HepG2 (cell line): ENCODE measurements at regions not wholly inside any gene's neighbourhood (a gene's known extent, or its start where the extent isn't known, plus 50 kb on each side); places are given as distances from the start of the nearest gene placed in this dataset.

Source experiments
- ATAC-seq: fragments of 200-7000 bp; cut with Tn5 transposase; 3 replicates; pipeline ENCODE4 v1.9.1; 2020; ENCODE audit warnings: mild to moderate bottlenecking, moderate library complexity
- BruUV-seq: library from RNA; stranded (reverse); fragments of 400-500 nt; replicated peaks from 2 replicates; lab custom pipeline; 2021; lab: Mats Ljungman, UMichigan
- CTCF ChIA-PET: fragments of 300-600 bp; formaldehyde crosslinking; extraction: SDS; loops from one replicate; lab custom pipeline; 2021; ENCODE audit warnings: low total read pairs, inconsistent platforms, low intra/inter-chr PET ratio; lab: Yijun Ruan, JAX
- POLR2A ChIA-PET: fragments of 350-600 bp; sonication (Branson Sonifier 250); formaldehyde crosslinking; loops from one replicate; lab custom pipeline; 2020; ENCODE audit warnings: antibody characterized with exemption, inconsistent platforms; lab: Yijun Ruan, JAX
- DNase-seq: peaks from one replicate; pipeline ENCODE4 v3.0.0-alpha.2; 2015; ENCODE audit warnings: low spot score
- FAIRE-seq: peaks from 3 replicates; lab custom pipeline; 2011; peaks lifted over from hg19 to GRCh38; lab: Jason Lieb, UNC
- H2AFZ ChIP-seq: one replicate; pipeline ENCODE4 v1.6.1; 2011; ENCODE audit warnings: low read length, inconsistent platforms
- H3K27ac ChIP-seq: fragments of 300-600 bp; 3 replicates; pipeline ENCODE4 v1.8.0; 2011; ENCODE audit warnings: mixed run types, mild to moderate bottlenecking, mixed read lengths, low read length, inconsistent platforms; ENCODE audit not compliant: insufficient read depth; ENCODE audit errors: extremely low read length
- H3K27me3 ChIP-seq, 2 experiments: fragments of 200-600 bp in 1 of 2; 2 replicates in 1 of 2; 3 replicates in 1 of 2; pipeline versions ENCODE4 v1.6.0 to v1.8.0; 2011; ENCODE audit warnings: low read length in 2 of 2, mild to moderate bottlenecking in 2 of 2, moderate library complexity in 2 of 2, inconsistent platforms in 1 of 2; ENCODE audit not compliant: insufficient read depth in 2 of 2, control insufficient read depth in 1 of 2
- H3K36me3 ChIP-seq, 2 experiments: fragments of 200-600 bp in 1 of 2; replicated peaks in 1 of 2; 2 replicates in 1 of 2; 3 replicates in 1 of 2; pipeline versions ENCODE4 v1.5.1 to v1.8.0; 2011; ENCODE audit warnings: low read length in 2 of 2, inconsistent platforms in 1 of 2; ENCODE audit not compliant: insufficient read depth in 2 of 2, control insufficient read depth in 1 of 2
- H3K4me1 ChIP-seq: 2 replicates; pipeline ENCODE4 v1.5.1; 2012; ENCODE audit warnings: low read length, inconsistent platforms; ENCODE audit not compliant: insufficient read depth
- H3K4me2 ChIP-seq: 2 replicates; pipeline ENCODE4 v1.6.0; 2011; ENCODE audit warnings: low read depth, low read length, inconsistent platforms
- H3K4me3 ChIP-seq, 3 experiments: fragments of 200-600 bp in 1 of 3; sonication (generic), shearing (Covaris generic) in 1 of 3; replicated peaks in 1 of 3; 2 replicates each; pipeline ENCODE4 v1.5.1; 2011 to 2016; ENCODE audit warnings: low read length in 3 of 3, inconsistent platforms in 2 of 3, low read depth in 2 of 3, mild to moderate bottlenecking in 2 of 3, control low read depth in 1 of 3, mixed read lengths in 1 of 3; ENCODE audit not compliant: insufficient read depth in 1 of 3
- H3K79me2 ChIP-seq: one replicate; pipeline ENCODE4 v1.6.1; 2011; ENCODE audit warnings: low read length, inconsistent platforms; ENCODE audit not compliant: insufficient read depth
- H3K9ac ChIP-seq: 2 replicates; pipeline ENCODE4 v1.6.0; 2011; ENCODE audit warnings: mild to moderate bottlenecking, low read depth, low read length, inconsistent platforms; ENCODE audit not compliant: insufficient read depth
- H3K9me3 ChIP-seq: 2 replicates; pipeline ENCODE4 v1.5.1; 2012; ENCODE audit warnings: mild to moderate bottlenecking, low read length
- H4K20me1 ChIP-seq: 2 replicates; pipeline ENCODE4 v1.6.0; 2011; ENCODE audit warnings: inconsistent platforms, mild to moderate bottlenecking, low read length, moderate library complexity; ENCODE audit not compliant: insufficient read depth
- AGO2 ChIP-seq: fragments of 200-400 bp; formaldehyde crosslinking; optimal IDR thresholded peaks from 2 replicates; pipeline ENCODE3; 2017; ENCODE audit warnings: mild to moderate bottlenecking, low read depth, low read length, moderate library complexity
- AKAP8 ChIP-seq: sonication (generic); formaldehyde crosslinking; IDR thresholded peaks from 2 replicates; pipeline ENCODE4 v1.5.1; 2020; ENCODE audit warnings: mild to moderate bottlenecking, missing genetic modification reagents
- CBX1 ChIP-seq: IDR thresholded peaks from one replicate; pipeline ENCODE4 v1.6.1; 2016; ENCODE audit warnings: antibody characterized with exemption, low read depth
- CTCF ChIP-seq: sonication (generic); formaldehyde crosslinking; IDR thresholded peaks from 2 replicates; pipeline ENCODE4 v1.5.0; 2020; ENCODE audit warnings: mild to moderate bottlenecking, missing genetic modification reagents, moderate library complexity
- EHMT2 ChIP-seq: fragments of 200-600 bp; sonication (generic); IDR thresholded peaks from 2 replicates; pipeline ENCODE4 v1.7.0; 2017; ENCODE audit warnings: antibody characterized with exemption, low read depth, low read length, borderline replicate concordance
- FOXK2 ChIP-seq: fragments of 450-650 bp; IDR thresholded peaks from 2 replicates; pipeline ENCODE4 v1.6.1; 2016
- GATAD1 ChIP-seq: IDR thresholded peaks from 2 replicates; pipeline ENCODE4 v1.6.1; 2016; ENCODE audit warnings: missing genetic modification reagents, missing compliant biosample characterization
- HOMEZ ChIP-seq: IDR thresholded peaks from 2 replicates; pipeline ENCODE4 v1.6.1; 2016; ENCODE audit warnings: low read depth
- KLF15 ChIP-seq: sonication (generic); formaldehyde crosslinking; IDR thresholded peaks from 2 replicates; pipeline ENCODE4 v1.8.1; 2023; ENCODE audit warnings: borderline replicate concordance, mild to moderate bottlenecking, inconsistent platforms, missing genetic modification reagents, mixed read lengths
- MEIS2 ChIP-seq: sonication (generic); formaldehyde crosslinking; IDR thresholded peaks from 2 replicates; pipeline ENCODE4 v1.9.0; 2021; ENCODE audit warnings: mild to moderate bottlenecking, missing genetic modification reagents
- MIXL1 ChIP-seq: IDR thresholded peaks from 2 replicates; pipeline ENCODE4 v1.6.1; 2016
- NR2F1 ChIP-seq, 2 experiments: fragments of 450-650 bp in 1 of 2; formaldehyde crosslinking in 1 of 2; IDR thresholded peaks; 2 replicates each; pipeline versions ENCODE4 v1.5.0 to v1.6.1; 2016 to 2020; ENCODE audit warnings: mild to moderate bottlenecking in 1 of 2, missing compliant biosample characterization in 1 of 2, missing genetic modification reagents in 1 of 2, moderate library complexity in 1 of 2
- POLR2A ChIP-seq, 2 experiments: IDR thresholded peaks; 2 replicates each; pipeline ENCODE4 v1.6.1; 2011; ENCODE audit warnings: low read depth in 2 of 2, low read length in 2 of 2, mild to moderate bottlenecking in 1 of 2, moderate library complexity in 1 of 2; ENCODE audit not compliant: insufficient read depth in 1 of 2
- RFX3 ChIP-seq: IDR thresholded peaks from 2 replicates; pipeline ENCODE4 v1.6.1; 2016; ENCODE audit warnings: missing biosample characterization, missing genetic modification reagents
- SMAD9 ChIP-seq: sonication (generic); formaldehyde crosslinking; IDR thresholded peaks from 2 replicates; pipeline ENCODE4 v1.5.1; 2020; ENCODE audit warnings: mild to moderate bottlenecking, missing genetic modification reagents
- ZBTB42 ChIP-seq: sonication (generic); formaldehyde crosslinking; IDR thresholded peaks from 2 replicates; pipeline ENCODE4 v1.5.0; 2020; ENCODE audit warnings: mild to moderate bottlenecking, missing genetic modification reagents
- ZNF205 ChIP-seq: IDR thresholded peaks from 2 replicates; pipeline ENCODE4 v1.6.1; 2018; ENCODE audit warnings: missing biosample characterization, missing genetic modification reagents
- ZNF207 ChIP-seq: fragments of 450-650 bp; IDR thresholded peaks from 2 replicates; pipeline ENCODE4 v1.6.1; 2016; ENCODE audit warnings: antibody characterized with exemption, borderline replicate concordance
- ZNF543 ChIP-seq: sonication (generic); formaldehyde crosslinking; IDR thresholded peaks from 2 replicates; pipeline ENCODE4 v1.4.0; 2020; ENCODE audit warnings: mild to moderate bottlenecking, missing genetic modification reagents
- ZNF629 ChIP-seq: sonication (generic); formaldehyde crosslinking; conservative IDR thresholded peaks from 2 replicates; pipeline ENCODE4 v1.5.0; 2020; ENCODE audit warnings: missing genetic modification reagents
- WGBS: methylation state at CpG from one replicate; pipeline ENCODE4 v1.1.6; 2017; ENCODE audit warnings: low lambda C conversion rate; 5-methylcytosine and 5-hydroxymethylcytosine counted together
- in situ Hi-C: cut with HindIII; loops from 2 replicates; pipeline ENCODE4 v1.10.0; 2017; ENCODE audit warnings: low pct_unique_long_range_greater_than_20kb; ENCODE audit not compliant: extremely low pct_ligation_motif_present
- intact Hi-C: fragments of 100-400 bp; cut with micrococcal nuclease; formaldehyde crosslinking; loops from one replicate; pipeline ENCODE4 v1.10.0; 2022; ENCODE audit not compliant: unreplicated experiment

GRCh38 chr4:106629268-106629625 is 260.7 kb upstream of the GIMD1 start:
- H3K9me3 ChIP-seq: no peaks in the 10 kb centered on the region
- WGBS: 0% methylated on average over 1 of the region's 1 CpG
- ATAC-seq (no peak), FAIRE-seq (no peak), DNase-seq (no peak)
- ChIA-PET POLR2A (no interaction called here), CTCF (no interaction called here)
- intact Hi-C loops: no loop called here
- H3K36me3 ChIP-seq: no peaks in the 10 kb centered on the region
- no peak overlapping the region for H2AFZ ChIP-seq
- H3K27me3 ChIP-seq: no peaks in the 10 kb centered on the region
- TF ChIP-seq AKAP8: no peak
- TF ChIP-seq FOXK2: no peak
- TF ChIP-seq CTCF (CRISPR knock-in tag): no peak
- no peak for TF ChIP-seq HOMEZ (CRISPR knock-in tag)
- no peak for TF ChIP-seq NR2F1 (CRISPR knock-in tag; IDR thresholded peaks at IDR 0.05)
- no peak for TF ChIP-seq GATAD1 (CRISPR knock-in tag)
- TF ChIP-seq POLR2A (IDR thresholded peaks at IDR 0.05; ENCODE audit: insufficient read depth in 1 of 2, low read depth in 2 of 2, low read length in 2 of 2): no peak
- no peak for TF ChIP-seq ZNF205
- TF ChIP-seq ZNF543 (CRISPR knock-in tag): no peak
- no peak for TF ChIP-seq AGO2
- no peak for TF ChIP-seq MIXL1 (CRISPR knock-in tag)
- no peak for TF ChIP-seq KLF15 (CRISPR knock-in tag)
- TF ChIP-seq RFX3 (CRISPR knock-in tag): no peak
- TF ChIP-seq ZNF207: no peak
- no peak for TF ChIP-seq ZBTB42
- TF ChIP-seq CBX1: no peak
- no peak for TF ChIP-seq ZNF629
- TF ChIP-seq SMAD9 (CRISPR knock-in tag): no peak
- no peak for TF ChIP-seq MEIS2
- TF ChIP-seq EHMT2: no peak
- no peak overlapping the region for H3K4me3 ChIP-seq
- H3K27ac ChIP-seq: no peak overlapping the region
- no TSS peak for BruUV-seq
- in situ Hi-C loops: no loop called here
- no peaks in the 10 kb centered on the region for H4K20me1 ChIP-seq
- H3K4me1 ChIP-seq: no peaks in the 10 kb centered on the region
- H3K79me2 ChIP-seq: no peaks in the 10 kb centered on the region
- no peak overlapping the region for H3K9ac ChIP-seq
- no peak overlapping the region for H3K4me2 ChIP-seq
